Lung (tissue), 11 donors: ENCODE measurements at regions not wholly inside any gene's neighbourhood (a gene's known extent, or its start where the extent isn't known, plus 50 kb on each side); places are given as distances from the start of the nearest gene placed in this dataset.

Experiments used
- ATAC-seq: fragments of 200-7000 bp; cut with Tn5 transposase; one replicate; pipeline ENCODE4 v1.9.1; 2020; ENCODE audit warnings: moderate number of reproducible peaks; ENCODE audit not compliant: insufficient read depth, low FRiP score
- DNase-seq, 3 donors: peaks; one replicate each; pipeline ENCODE4 v3.0.0-alpha.2; 2013 to 2017
- H3K27ac ChIP-seq, 2 donors: one replicate each; pipeline ENCODE4 v1.5.1; 2013; ENCODE audit warnings: mild to moderate bottlenecking in 2 of 2, moderate library complexity in 2 of 2, control low read depth in 1 of 2, inconsistent platforms in 1 of 2, low read depth in 1 of 2, low read length in 1 of 2
- H3K27me3 ChIP-seq, 3 donors: one replicate each; pipeline ENCODE4 v1.5.1; 2013; ENCODE audit warnings: low read length in 2 of 3; ENCODE audit not compliant: control insufficient read depth in 3 of 3, insufficient read depth in 3 of 3
- H3K36me3 ChIP-seq, 4 donors: one replicate each; pipeline ENCODE4 v1.5.1; 2013; ENCODE audit warnings: low read length in 4 of 4, mild to moderate bottlenecking in 1 of 4, moderate library complexity in 1 of 4; ENCODE audit not compliant: control insufficient read depth in 4 of 4, insufficient read depth in 4 of 4
- H3K4me1 ChIP-seq, 5 donors: one replicate each; pipeline ENCODE4 v1.5.1; 2013; ENCODE audit warnings: low read length in 5 of 5, mild to moderate bottlenecking in 2 of 5, moderate library complexity in 1 of 5; ENCODE audit not compliant: control insufficient read depth in 5 of 5, insufficient read depth in 5 of 5
- H3K4me3 ChIP-seq: one replicate; pipeline ENCODE4 v1.5.1; 2013; ENCODE audit warnings: mild to moderate bottlenecking, control low read depth, moderate library complexity
- H3K9ac ChIP-seq, 2 donors: one replicate each; pipeline ENCODE4 v1.5.1; 2013; ENCODE audit warnings: low read length in 2 of 2, control low read depth in 1 of 2; ENCODE audit not compliant: insufficient read depth in 1 of 2
- H3K9me3 ChIP-seq, 4 donors: one replicate each; pipeline ENCODE4 v1.5.1; 2013; ENCODE audit warnings: low read length in 3 of 4, mild to moderate bottlenecking in 1 of 4, moderate library complexity in 1 of 4; ENCODE audit not compliant: control insufficient read depth in 4 of 4, insufficient read depth in 3 of 4
- CTCF ChIP-seq: IDR thresholded peaks from 2 replicates; pipeline ENCODE4 v1.5.1; 2012; ENCODE audit warnings: mild to moderate bottlenecking; ENCODE audit errors: control extremely low read depth, extremely low read depth
- WGBS, 2 donors: extraction: QIAGEN DNeasy Blood & Tissue Kit; methylation state at CpG; one replicate each; pipeline ENCODE4 v1.1.7; 2013; 5-methylcytosine and 5-hydroxymethylcytosine counted together
- donor health status: control.
- donor health status: control.
- donor health status: Bipolar disorder and iron deficiency.
- donor health status: healthy.
- donor health status: DM: yes; HTN: yes; CAD: no.

DNA sequence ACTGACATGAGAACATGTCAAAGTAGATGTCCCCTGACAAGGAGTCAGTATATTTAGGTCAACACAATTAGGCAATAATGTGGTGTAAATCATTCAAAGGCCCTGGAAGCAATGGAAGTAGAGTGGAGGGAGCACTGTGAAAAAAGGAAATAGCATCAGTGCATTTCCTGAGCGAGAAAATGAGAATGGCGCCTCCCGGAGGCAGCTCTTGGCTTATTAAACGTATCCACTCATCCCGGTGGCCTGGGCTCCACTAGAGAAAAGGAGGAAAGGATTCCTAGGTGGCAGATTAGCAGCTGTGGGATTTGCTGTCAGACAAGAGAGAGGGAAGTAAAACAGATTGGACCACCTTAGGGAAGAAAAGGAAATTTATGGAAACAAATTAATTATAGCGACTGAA lies 173.7 kb upstream of the TMTC4 start:
- Histone ChIP-seq H3K36me3 (no peaks in the 10 kb centered on the region), H3K4me3 (no peak overlapping the region), H3K27me3 (no peaks in the 10 kb centered on the region), H3K9me3 (no peaks in the 10 kb centered on the region), H3K9ac (no peak overlapping the region), H3K4me1 (no peaks in the 10 kb centered on the region), H3K27ac (no peak overlapping the region)
- no peak for TF ChIP-seq CTCF
- WGBS, 2 donors, result 89 to 91% methylated on average over 6 of the region's 6 CpGs
- ATAC-seq (no peak), DNase-seq (no peak)

GRCh38 chr13:100845128-100845757 lies 170.6 kb upstream of the TMTC4 start:
- no peak for TF ChIP-seq CTCF
- Histone ChIP-seq H3K36me3 (no peaks in the 10 kb centered on the region), H3K4me1 (no peaks in the 10 kb centered on the region), H3K9me3 (peaks cover 0 to 2% (median 0%) of the 10 kb centered on the region in 4 donors), H3K4me3 (no peak overlapping the region), H3K9ac (no peak overlapping the region), H3K27ac (no peak overlapping the region), H3K27me3 (no peaks in the 10 kb centered on the region)
- DNase-seq (no peak), ATAC-seq (no peak)
- 76 to 79% methylated on average over 3 of the region's 3 CpGs for WGBS, 2 donors

GRCh38 chr13:100842136-100842535 lies 167.5 kb upstream of the TMTC4 start:
- Histone ChIP-seq H3K4me3 (no peak overlapping the region), H3K4me1 (no peaks in the 10 kb centered on the region), H3K9ac (no peak overlapping the region), H3K9me3 (peaks cover 0 to 2% (median 0%) of the 10 kb centered on the region in 4 donors), H3K27ac (no peak overlapping the region), H3K27me3 (no peaks in the 10 kb centered on the region), H3K36me3 (no peaks in the 10 kb centered on the region)
- no peak for TF ChIP-seq CTCF
- ATAC-seq, result no peak
- 89% methylated on average over 1 of the region's 1 CpG for WGBS, 2 donors
- no peak for DNase-seq

- peaks cover 0 to 2% (median 0%) of the 10 kb centered on the region in 4 donors for H3K9me3 ChIP-seq
- H3K4me1 ChIP-seq, result no peaks in the 10 kb centered on the region
- no peak overlapping the region for H3K4me3 ChIP-seq
- no peak overlapping the region for H3K27ac ChIP-seq
- 90 to 98% methylated on average over 2 of the region's 2 CpGs for WGBS, 2 donors
- no peaks in the 10 kb centered on the region for H3K36me3 ChIP-seq
- TF ChIP-seq CTCF, result no peak
- H3K27me3 ChIP-seq, result no peaks in the 10 kb centered on the region
- no peak for ATAC-seq
- no peak for DNase-seq
- H3K9ac ChIP-seq, result no peak overlapping the region
These were observed 163.8 kb upstream of the TMTC4 start for GRCh38 chr13:100838387-100838786.
